GM19455 (cell line): ENCODE measurements at regions not wholly inside any gene's neighbourhood (a gene's known extent, or its start where the extent isn't known, plus 50 kb on each side); places are given as distances from the start of the nearest gene placed in this dataset.
A peak's percentile ranks its signal among the peaks of the same experiment; 100 is the strongest.

ENCODE experiments used
- ATAC-seq: cut with Tn5 transposase; IDR thresholded peaks from one replicate; pipeline ENCODE4 v1.9.1; 2021; ENCODE audit not compliant: unreplicated experiment

GRCh38 chrX:39613997-39614679 is 483.6 kb downstream of the BCOR start:
- no peak for ATAC-seq

- no peak for ATAC-seq
These were observed 483.1 kb downstream of the BCOR start for GRCh38 chrX:39614680-39614998.

DNA sequence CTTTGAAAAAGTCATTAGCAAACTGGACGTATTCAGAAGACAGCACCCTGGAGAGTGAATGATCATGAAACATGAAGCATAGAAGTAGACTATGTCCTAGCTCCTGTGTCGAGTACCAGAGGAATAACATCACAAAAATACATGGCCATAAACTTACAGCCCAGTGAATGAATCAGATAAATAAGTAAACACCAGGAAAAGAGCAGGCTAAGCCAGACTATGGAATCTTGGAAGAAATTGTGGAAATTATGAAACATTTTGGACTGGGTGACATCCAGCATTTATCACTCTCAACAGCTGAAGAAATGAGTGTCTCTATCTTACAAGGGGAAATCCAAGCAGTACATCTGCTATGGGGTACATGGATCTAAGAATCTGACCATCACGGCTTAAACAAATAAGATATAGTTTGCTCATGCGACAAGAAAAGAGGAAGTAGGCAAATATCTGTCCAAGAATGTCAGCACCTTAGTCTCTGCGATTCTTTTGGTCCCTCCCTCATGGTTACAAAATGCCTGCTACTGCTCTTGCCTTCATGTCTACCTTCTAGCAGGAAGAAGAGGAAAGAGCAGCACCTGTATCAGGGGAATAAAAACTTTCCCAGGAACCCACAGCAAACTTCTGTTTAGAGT is 481.5 kb downstream of the BCOR start:
- peak; percentile 62 for ATAC-seq

- no peak for ATAC-seq
These were observed 481.0 kb downstream of the BCOR start for GRCh38 chrX:39616731-39617130.

DNA sequence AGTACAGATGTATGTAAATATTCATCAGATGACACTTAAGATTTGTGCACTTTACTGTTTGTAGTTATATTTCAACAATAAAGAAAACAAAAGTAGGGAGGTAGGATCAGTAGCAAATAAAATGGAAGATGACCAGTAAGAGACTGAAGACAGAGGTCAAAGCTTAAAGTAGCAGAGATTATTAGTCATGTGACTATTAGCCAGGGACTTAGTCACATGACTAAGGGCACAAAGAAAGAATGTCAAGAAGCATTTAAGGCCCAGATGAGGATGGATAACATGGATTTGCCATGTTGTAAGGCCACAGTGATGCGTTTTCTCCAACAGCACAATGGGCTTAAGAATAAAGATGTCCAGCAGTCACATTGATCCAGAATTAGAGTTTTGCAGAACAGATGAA is 479.6 kb downstream of the BCOR start:
- ATAC-seq, result no peak

- ATAC-seq, result no peak
These were observed 478.4 kb downstream of the BCOR start for GRCh38 chrX:39619182-39620009.

- no peak for ATAC-seq
These were observed 473.6 kb downstream of the BCOR start for GRCh38 chrX:39624166-39624565.

DNA sequence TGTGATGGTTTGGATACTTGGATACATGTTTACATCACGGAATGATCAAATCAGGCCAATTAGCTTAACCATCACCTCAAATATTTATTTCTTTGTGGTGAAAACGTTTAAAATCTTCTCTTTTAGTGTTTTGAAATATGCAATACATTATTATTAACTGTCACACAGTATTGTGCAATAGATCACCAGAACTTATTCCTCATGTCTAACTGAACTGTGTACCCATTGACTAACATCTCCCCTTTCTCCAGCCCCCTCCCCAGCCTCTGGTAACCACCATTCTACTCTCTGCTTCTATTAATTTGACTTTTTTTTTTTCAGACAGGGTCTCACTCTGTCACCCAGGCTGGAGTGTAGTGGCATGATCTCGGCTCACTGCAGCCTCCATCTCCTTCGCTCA is 471.9 kb downstream of the BCOR start:
- ATAC-seq, result no peak

- ATAC-seq, result no peak
These were observed 471.0 kb downstream of the BCOR start for GRCh38 chrX:39626749-39627148.

DNA sequence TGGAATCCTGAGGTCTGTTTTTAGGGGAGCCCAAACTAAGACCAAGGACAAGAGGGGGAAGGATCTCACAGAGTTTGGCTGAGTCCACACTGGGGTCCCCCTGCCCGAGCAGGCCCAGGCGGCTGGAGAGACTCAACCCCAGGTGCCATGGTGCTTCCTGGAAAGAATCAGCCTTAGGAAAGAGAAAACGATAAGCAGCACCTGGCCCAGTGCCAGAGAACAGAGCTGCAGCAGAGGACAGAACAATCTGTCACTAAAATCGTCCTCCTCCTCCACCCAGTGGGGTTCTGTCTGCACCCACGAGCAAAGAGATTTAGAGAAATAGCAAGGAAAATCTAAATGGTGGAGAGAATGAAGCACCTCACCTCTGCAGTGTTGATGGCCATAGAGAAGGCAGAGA is 470.5 kb downstream of the BCOR start:
- ATAC-seq, result no peak

DNA sequence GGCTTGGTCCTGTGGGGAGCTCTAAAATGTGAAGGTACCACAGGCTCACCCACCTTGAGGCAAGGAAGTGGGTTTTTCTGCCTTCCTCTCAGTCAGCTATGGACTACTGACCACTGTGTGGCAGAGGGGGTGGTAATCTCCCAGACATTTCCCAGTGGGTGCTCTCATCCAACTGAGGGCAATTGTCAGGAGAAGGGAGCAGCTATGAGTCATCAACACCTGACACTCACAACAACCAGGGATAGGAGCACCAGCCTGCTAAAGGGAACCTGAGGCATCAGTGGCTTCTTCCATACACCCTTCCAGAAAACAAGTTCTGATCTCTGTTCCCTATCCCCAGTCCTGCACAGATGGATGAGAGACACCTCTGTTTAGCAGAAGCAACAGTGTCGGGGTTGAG is 468.8 kb downstream of the BCOR start:
- no peak for ATAC-seq

DNA sequence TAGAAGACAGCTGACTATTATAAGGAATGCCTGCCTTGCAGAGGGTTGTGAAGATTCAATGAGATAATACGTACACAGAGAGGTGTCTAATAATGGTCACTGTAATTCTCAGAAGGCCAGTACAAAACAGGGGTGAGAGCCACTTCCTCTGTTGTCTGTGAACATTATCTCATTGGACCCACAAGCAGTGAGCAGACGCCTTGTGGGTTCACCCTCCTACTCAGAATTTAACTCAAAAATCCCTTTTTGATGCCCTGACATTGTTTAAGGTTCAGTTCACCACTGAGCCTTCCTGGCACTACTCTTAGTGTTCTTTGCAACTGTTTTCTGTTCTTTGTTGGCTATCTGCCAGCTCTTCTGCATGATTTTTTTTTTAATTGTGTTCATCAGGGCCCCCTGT is 467.4 kb downstream of the BCOR start:
- ATAC-seq, result no peak

GRCh38 chrX:39631276-39632229 is 466.2 kb downstream of the BCOR start:
- ATAC-seq, result no peak

DNA sequence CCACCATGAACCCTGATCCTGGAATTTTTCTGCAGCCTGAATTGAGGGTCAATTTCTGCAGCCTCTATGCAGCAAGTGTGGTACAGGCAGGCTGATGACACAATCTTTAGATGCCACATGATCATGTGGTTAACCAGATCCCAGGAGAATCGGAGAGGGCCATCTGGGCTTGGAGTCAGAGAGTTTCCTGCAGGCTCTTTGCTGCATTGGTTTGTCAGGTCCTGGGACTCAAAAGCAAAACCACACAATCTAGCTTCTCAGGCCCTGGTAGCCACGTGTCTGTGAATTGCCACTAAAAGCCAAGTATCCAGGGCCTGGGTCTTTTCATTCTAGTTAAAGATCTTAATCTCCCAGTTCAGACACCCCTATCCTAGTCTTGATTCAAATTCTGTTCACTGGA is 464.5 kb downstream of the BCOR start:
- ATAC-seq, result no peak

GRCh38 chrX:39636481-39636880 is 461.3 kb downstream of the BCOR start:
- no peak for ATAC-seq

GRCh38 chrX:39638526-39638925 is 459.2 kb downstream of the BCOR start:
- ATAC-seq, result no peak

DNA sequence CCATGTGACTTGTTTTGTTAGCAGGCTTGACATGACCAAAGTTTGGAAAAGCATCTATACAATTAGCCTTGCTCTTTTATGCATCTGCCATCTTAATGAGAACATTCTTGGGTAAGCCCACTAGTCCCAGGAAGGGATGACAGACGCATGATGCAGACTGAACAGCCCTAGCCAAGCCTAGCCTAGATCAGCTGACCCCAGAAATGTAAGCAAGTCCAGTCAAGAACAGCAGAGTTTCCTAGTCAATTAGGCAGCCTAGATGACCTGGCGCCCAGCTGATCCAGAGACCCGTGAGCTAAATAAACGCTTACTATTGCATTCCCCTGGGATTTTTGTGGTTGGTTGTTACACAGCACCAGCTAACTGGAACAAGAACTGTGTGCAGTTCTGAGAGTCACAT is 457.9 kb downstream of the BCOR start:
- no peak for ATAC-seq

GRCh38 chrX:39640866-39641265 is 456.9 kb downstream of the BCOR start:
- ATAC-seq, result no peak

DNA sequence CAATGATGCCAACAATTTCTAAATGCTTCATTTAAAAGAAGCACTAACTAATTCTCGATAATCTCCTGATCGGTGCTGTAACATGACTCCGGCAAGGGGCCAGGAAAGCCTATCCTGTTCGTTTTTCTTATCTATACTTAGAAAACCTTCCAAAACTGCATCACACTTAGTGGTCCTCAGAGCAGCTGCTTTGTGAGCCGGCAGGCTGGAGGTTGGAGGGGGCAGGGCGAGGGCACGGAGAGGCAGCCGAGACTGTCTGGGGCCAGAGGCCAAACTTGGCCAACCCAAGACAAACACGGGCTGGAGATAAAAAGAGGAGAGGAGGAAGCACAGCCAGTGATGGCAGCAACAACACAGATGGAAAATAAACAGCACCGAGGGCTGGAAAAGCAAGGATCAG is 455.7 kb downstream of the BCOR start:
- no peak for ATAC-seq

DNA sequence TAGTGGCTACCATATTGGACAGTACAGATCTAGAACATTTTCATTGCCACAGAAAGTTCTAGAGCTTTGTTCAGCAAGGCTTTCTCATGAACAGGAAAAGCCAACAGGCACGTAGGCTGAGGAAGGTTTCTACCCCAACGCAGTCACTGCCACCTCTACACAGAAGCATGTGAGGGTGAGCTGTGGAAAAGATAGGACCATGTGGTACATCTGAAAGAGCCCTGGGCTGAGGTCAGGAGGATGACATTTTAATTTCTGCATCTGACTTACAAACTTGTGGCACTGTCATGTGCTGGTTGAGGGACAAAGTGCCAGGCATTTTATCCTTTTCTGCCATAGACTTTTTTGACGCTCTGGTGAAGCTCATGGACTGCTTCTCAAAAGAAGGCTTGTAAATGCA is 454.2 kb downstream of the BCOR start:
- no peak for ATAC-seq
